DMS 273 (cell line): ENCODE measurements at regions not wholly inside any gene's neighbourhood (a gene's known extent, or its start where the extent isn't known, plus 50 kb on each side); places are given as distances from the start of the nearest gene placed in this dataset.

Source experiments
- DNase-seq: peaks from one replicate; lab custom pipeline; 2025; ENCODE audit not compliant: unreplicated experiment; lab: John Stamatoyannopoulos, UW

GRCh38 chr13:63435667-63436324 is 2020.1 kb upstream of the PCDH20 start:
- no peak for DNase-seq

- DNase-seq: no peak
These were observed 2018.0 kb upstream of the PCDH20 start for GRCh38 chr13:63433546-63434150.

- no peak for DNase-seq
These were observed 2011.5 kb upstream of the PCDH20 start for GRCh38 chr13:63427170-63427569.

GRCh38 chr13:63425131-63425530 is 2009.5 kb upstream of the PCDH20 start:
- DNase-seq: no peak

- no peak for DNase-seq
These were observed 2005.5 kb upstream of the PCDH20 start for GRCh38 chr13:63421123-63421522.

GRCh38 chr13:63420685-63421084 is 2005.0 kb upstream of the PCDH20 start:
- no peak for DNase-seq

GRCh38 chr13:63414247-63414646 is 1998.6 kb upstream of the PCDH20 start:
- DNase-seq: no peak

GRCh38 chr13:63409791-63410351 is 1994.2 kb upstream of the PCDH20 start:
- no peak for DNase-seq

- no peak for DNase-seq
These were observed 1992.9 kb upstream of the PCDH20 start for GRCh38 chr13:63408331-63409189.

GRCh38 chr13:63403733-63404132 is 1988.1 kb upstream of the PCDH20 start:
- DNase-seq: no peak

- no peak for DNase-seq
These were observed 1981.1 kb upstream of the PCDH20 start for GRCh38 chr13:63396746-63397145.

- DNase-seq: no peak
These were observed 1977.5 kb upstream of the PCDH20 start for GRCh38 chr13:63393112-63393511.

GRCh38 chr13:63389756-63390155 is 1974.1 kb upstream of the PCDH20 start:
- no peak for DNase-seq

- no peak for DNase-seq
These were observed 1965.6 kb upstream of the PCDH20 start for GRCh38 chr13:63381078-63381859.

GRCh38 chr13:63377986-63378385 is 1962.3 kb upstream of the PCDH20 start:
- no peak for DNase-seq

- DNase-seq: no peak
These were observed 1954.5 kb upstream of the PCDH20 start for GRCh38 chr13:63370101-63370500.

- DNase-seq: no peak
These were observed 1952.0 kb upstream of the PCDH20 start for GRCh38 chr13:63367522-63368198.

- DNase-seq: no peak
These were observed 1948.5 kb upstream of the PCDH20 start for GRCh38 chr13:63364159-63364558.

GRCh38 chr13:63351533-63351932 is 1935.9 kb upstream of the PCDH20 start:
- no peak for DNase-seq

- no peak for DNase-seq
These were observed 1935.4 kb upstream of the PCDH20 start for GRCh38 chr13:63351081-63351480.
